ENCODE measurements at regions not wholly inside any gene's neighbourhood (a gene's known extent, or its start where the extent isn't known, plus 50 kb on each side); places are given as distances from the start of the nearest gene placed in this dataset.

- Histone ChIP-seq H3K27ac (ENCODE audit: low read length) (no peak overlapping the region), H3K4me1 (ENCODE audit: control insufficient read depth in 1 of 2, extremely low read depth in 1 of 2, insufficient read depth in 2 of 2, low read length in 2 of 2) (no peaks in the 10 kb centered on the region), H3K36me3 (ENCODE audit: control insufficient read depth in 2 of 2, extremely low read depth in 1 of 2, insufficient read depth in 1 of 2, low read length in 1 of 2) (no peaks in the 10 kb centered on the region), H3K27me3 (replicated peaks in 1 of 2; ENCODE audit: control insufficient read depth in 2 of 2, extremely low read depth in 1 of 2, insufficient read depth in 2 of 2, low read length in 1 of 2) (no peaks in the 10 kb centered on the region), H3K9me3 (no peaks in the 10 kb centered on the region), H3K4me3 (ENCODE audit: control insufficient read depth in 1 of 2, extremely low read depth in 1 of 2, low read length in 1 of 2) (no peak overlapping the region)
- Mint-ChIP-seq H3K4me3 (no peak overlapping the region), H3K4me1 (no peaks in the 10 kb centered on the region), H3K27me3 (no peaks in the 10 kb centered on the region), H3K36me3 (no peaks in the 10 kb centered on the region), H3K27ac (no peak overlapping the region), H3K9me3 (peaks cover 4 to 7% (median 6%) of the 10 kb centered on the region in 3 donors)
- no peak for DNase-seq
- ChIA-PET POLR2A (no interaction called here), CTCF (no interaction called here)
- no CpG with 5 or more reads among the region's 1 CpG for WGBS (ENCODE audit: insufficient coverage)
- no peak for ATAC-seq (replicated peaks in 1 of 4)
These were observed 1181.2 kb downstream of the ARAP2 start for GRCh38 chr4:35063031-35063570.

DNA sequence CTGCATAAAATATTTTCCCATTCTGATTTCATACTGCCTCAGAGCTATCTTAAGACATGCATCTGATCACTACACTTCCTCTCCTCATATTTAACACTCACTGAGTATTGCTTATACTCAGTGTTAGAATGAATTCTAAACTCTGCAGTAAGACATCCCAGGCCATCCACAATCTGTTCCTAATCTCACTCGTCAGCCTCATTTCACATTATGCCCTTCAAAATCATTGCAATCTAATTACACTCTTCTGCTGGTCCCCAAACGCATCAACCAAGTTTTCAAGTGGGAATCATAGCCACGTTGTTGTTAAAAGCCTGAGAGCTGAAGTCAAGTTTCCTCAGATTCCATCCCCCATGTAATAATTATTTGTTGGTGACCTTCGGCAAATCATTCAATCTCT, 1177.9 kb downstream of the ARAP2 start:
- POLR2A ChIA-PET = no interaction called here
- H3K4me1 ChIP-seq (ENCODE audit: control insufficient read depth in 1 of 2, extremely low read depth in 1 of 2, insufficient read depth in 2 of 2, low read length in 2 of 2) = no peaks in the 10 kb centered on the region
- H3K4me1 Mint-ChIP-seq = no peaks in the 10 kb centered on the region
- DNase-seq (no peak), ATAC-seq (replicated peaks in 1 of 4) (no peak)
- H3K27me3 Mint-ChIP-seq = no peaks in the 10 kb centered on the region
- H3K9me3 Mint-ChIP-seq = peaks cover 0 to 7% (median 4%) of the 10 kb centered on the region in 3 donors
- H3K4me3 Mint-ChIP-seq = no peak overlapping the region
- no peak overlapping the region for H3K27ac ChIP-seq (ENCODE audit: low read length)
- H3K4me3 ChIP-seq (ENCODE audit: control insufficient read depth in 1 of 2, extremely low read depth in 1 of 2, low read length in 1 of 2) = no peak overlapping the region
- no peaks in the 10 kb centered on the region for H3K36me3 Mint-ChIP-seq
- WGBS (ENCODE audit: insufficient coverage) = 83% methylated on average over 1 of the region's 4 CpGs
- H3K27me3 ChIP-seq (replicated peaks in 1 of 2; ENCODE audit: control insufficient read depth in 2 of 2, extremely low read depth in 1 of 2, insufficient read depth in 2 of 2, low read length in 1 of 2) = no peaks in the 10 kb centered on the region
- CTCF ChIA-PET = interaction anchor here in 1 of 2 donors (0.7 kb wide), 1 partner anchor 49 kb away, joined by 6 read pairs; no protein-coding TSS in a partner anchor
- no peak overlapping the region for H3K27ac Mint-ChIP-seq
- H3K36me3 ChIP-seq (ENCODE audit: control insufficient read depth in 2 of 2, extremely low read depth in 1 of 2, insufficient read depth in 1 of 2, low read length in 1 of 2) = no peaks in the 10 kb centered on the region
- no peaks in the 10 kb centered on the region for H3K9me3 ChIP-seq

DNA sequence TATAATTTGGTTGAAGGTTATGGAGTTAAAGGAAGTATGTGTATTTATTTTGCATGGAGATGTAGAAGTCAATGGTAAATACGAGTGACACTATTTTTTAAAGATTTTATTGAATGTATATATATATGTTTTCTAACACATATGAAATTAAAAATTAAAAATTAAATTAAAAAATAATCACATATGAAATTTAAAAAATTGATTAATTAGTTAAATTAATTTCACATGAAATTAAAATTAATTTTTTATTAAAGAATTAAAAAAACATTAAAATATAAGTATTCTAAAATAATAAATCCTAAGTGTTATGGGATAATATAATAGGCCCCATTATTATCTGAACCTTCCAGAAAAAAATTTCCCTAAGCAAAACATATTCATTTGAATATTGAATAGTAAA, 1163.5 kb downstream of the ARAP2 start:
- ATAC-seq (replicated peaks in 1 of 4) (no peak), DNase-seq (no peak)
- Mint-ChIP-seq H3K9me3 (peaks cover 0 to 11% (median 0%) of the 10 kb centered on the region in 3 donors), H3K27me3 (no peaks in the 10 kb centered on the region), H3K4me3 (no peak overlapping the region), H3K4me1 (no peaks in the 10 kb centered on the region), H3K27ac (no peak overlapping the region), H3K36me3 (no peaks in the 10 kb centered on the region)
- Histone ChIP-seq H3K4me3 (ENCODE audit: control insufficient read depth in 1 of 2, extremely low read depth in 1 of 2, low read length in 1 of 2) (no peak overlapping the region), H3K27me3 (replicated peaks in 1 of 2; ENCODE audit: control insufficient read depth in 2 of 2, extremely low read depth in 1 of 2, insufficient read depth in 2 of 2, low read length in 1 of 2) (no peaks in the 10 kb centered on the region), H3K9me3 (no peaks in the 10 kb centered on the region), H3K4me1 (ENCODE audit: control insufficient read depth in 1 of 2, extremely low read depth in 1 of 2, insufficient read depth in 2 of 2, low read length in 2 of 2) (no peaks in the 10 kb centered on the region), H3K27ac (ENCODE audit: low read length) (no peak overlapping the region), H3K36me3 (ENCODE audit: control insufficient read depth in 2 of 2, extremely low read depth in 1 of 2, insufficient read depth in 1 of 2, low read length in 1 of 2) (no peaks in the 10 kb centered on the region)
- ChIA-PET POLR2A (no interaction called here), CTCF (no interaction called here)
- no CpG with 5 or more reads among the region's 1 CpG for WGBS (ENCODE audit: insufficient coverage)

DNA sequence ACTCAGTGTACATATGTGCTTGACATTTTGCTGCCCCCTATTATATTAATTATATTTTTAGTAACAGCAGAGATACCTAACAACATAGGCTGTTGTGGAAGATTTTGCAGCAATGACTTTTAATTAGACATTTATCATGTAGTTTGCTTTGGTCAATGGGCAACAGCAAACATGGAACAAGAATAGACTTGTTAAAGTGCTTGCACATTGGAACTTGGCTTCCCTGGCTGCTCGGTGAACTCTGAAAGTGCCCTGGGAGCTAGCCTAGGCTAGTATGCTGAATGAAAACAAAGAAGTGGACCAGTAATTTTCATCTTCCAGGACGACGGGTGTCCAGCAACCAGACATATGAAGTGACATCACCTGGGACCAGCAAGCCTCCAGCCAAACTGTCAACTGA, 1157.1 kb downstream of the ARAP2 start:
- no peaks in the 10 kb centered on the region for H3K36me3 ChIP-seq (ENCODE audit: control insufficient read depth in 2 of 2, extremely low read depth in 1 of 2, insufficient read depth in 1 of 2, low read length in 1 of 2)
- no peak for DNase-seq
- H3K9me3 Mint-ChIP-seq = peaks cover 0 to 3% (median 3%) of the 10 kb centered on the region in 3 donors
- no peak overlapping the region for H3K4me3 Mint-ChIP-seq
- no peaks in the 10 kb centered on the region for H3K27me3 ChIP-seq (replicated peaks in 1 of 2; ENCODE audit: control insufficient read depth in 2 of 2, extremely low read depth in 1 of 2, insufficient read depth in 2 of 2, low read length in 1 of 2)
- POLR2A ChIA-PET = no interaction called here
- no peaks in the 10 kb centered on the region for H3K27me3 Mint-ChIP-seq
- H3K4me1 ChIP-seq (ENCODE audit: control insufficient read depth in 1 of 2, extremely low read depth in 1 of 2, insufficient read depth in 2 of 2, low read length in 2 of 2) = no peaks in the 10 kb centered on the region
- H3K27ac Mint-ChIP-seq = no peak overlapping the region
- no peaks in the 10 kb centered on the region for H3K36me3 Mint-ChIP-seq
- no peaks in the 10 kb centered on the region for H3K9me3 ChIP-seq
- no peaks in the 10 kb centered on the region for H3K4me1 Mint-ChIP-seq
- no peak overlapping the region for H3K4me3 ChIP-seq (ENCODE audit: control insufficient read depth in 1 of 2, extremely low read depth in 1 of 2, low read length in 1 of 2)
- CTCF ChIA-PET = no interaction called here
- ATAC-seq (replicated peaks in 1 of 4) = no peak
- 90% methylated on average over 3 of the region's 3 CpGs for WGBS (ENCODE audit: insufficient coverage)
- H3K27ac ChIP-seq (ENCODE audit: low read length) = no peak overlapping the region

DNA sequence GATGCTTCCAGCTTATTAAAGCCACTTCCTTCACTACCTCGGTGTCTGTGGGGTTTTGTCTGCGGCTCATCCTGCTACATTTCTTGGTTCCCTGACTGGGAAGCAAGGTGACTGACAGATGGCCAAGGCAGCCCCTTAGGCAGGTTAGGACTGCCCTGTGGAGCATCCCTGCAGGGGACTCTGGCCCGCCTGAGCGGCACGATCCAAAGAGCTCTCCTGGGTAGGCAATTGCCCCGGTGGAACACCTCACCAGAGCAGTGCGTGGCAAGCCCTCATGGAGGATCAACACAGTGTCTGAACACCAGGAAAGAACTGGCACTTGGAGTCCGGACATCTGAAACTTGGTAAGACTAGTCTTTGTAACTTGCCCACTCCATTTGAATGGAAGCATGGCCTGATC, 1143.4 kb downstream of the ARAP2 start:
- Mint-ChIP-seq H3K4me3 (no peak overlapping the region), H3K4me1 (no peaks in the 10 kb centered on the region), H3K27ac (no peak overlapping the region), H3K36me3 (no peaks in the 10 kb centered on the region), H3K27me3 (no peaks in the 10 kb centered on the region), H3K9me3 (peaks cover 7 to 12% (median 10%) of the 10 kb centered on the region in 3 donors)
- WGBS (ENCODE audit: insufficient coverage) = 92% methylated on average over 7 of the region's 8 CpGs
- POLR2A ChIA-PET = no interaction called here
- Histone ChIP-seq H3K9me3 (no peaks in the 10 kb centered on the region), H3K27ac (ENCODE audit: low read length) (no peak overlapping the region), H3K4me3 (ENCODE audit: control insufficient read depth in 1 of 2, extremely low read depth in 1 of 2, low read length in 1 of 2) (no peak overlapping the region), H3K4me1 (ENCODE audit: control insufficient read depth in 1 of 2, extremely low read depth in 1 of 2, insufficient read depth in 2 of 2, low read length in 2 of 2) (no peaks in the 10 kb centered on the region), H3K36me3 (ENCODE audit: control insufficient read depth in 2 of 2, extremely low read depth in 1 of 2, insufficient read depth in 1 of 2, low read length in 1 of 2) (no peaks in the 10 kb centered on the region), H3K27me3 (replicated peaks in 1 of 2; ENCODE audit: control insufficient read depth in 2 of 2, extremely low read depth in 1 of 2, insufficient read depth in 2 of 2, low read length in 1 of 2) (no peaks in the 10 kb centered on the region)
- CTCF ChIA-PET = no interaction called here
- ATAC-seq (replicated peaks in 1 of 4) (no peak), DNase-seq (no peak)

- Mint-ChIP-seq H3K27ac (no peak overlapping the region), H3K4me1 (no peaks in the 10 kb centered on the region), H3K27me3 (no peaks in the 10 kb centered on the region), H3K4me3 (no peak overlapping the region), H3K36me3 (no peaks in the 10 kb centered on the region), H3K9me3 (peaks cover 6 to 10% (median 7%) of the 10 kb centered on the region in 3 donors)
- H3K9me3 ChIP-seq = no peaks in the 10 kb centered on the region
- no peaks in the 10 kb centered on the region for H3K36me3 ChIP-seq (ENCODE audit: control insufficient read depth in 2 of 2, extremely low read depth in 1 of 2, insufficient read depth in 1 of 2, low read length in 1 of 2)
- no peak overlapping the region for H3K4me3 ChIP-seq (ENCODE audit: control insufficient read depth in 1 of 2, extremely low read depth in 1 of 2, low read length in 1 of 2)
- 77% methylated on average over 4 of the region's 8 CpGs for WGBS (ENCODE audit: insufficient coverage)
- H3K27ac ChIP-seq (ENCODE audit: low read length) = no peak overlapping the region
- no peak for ATAC-seq (replicated peaks in 1 of 4)
- no peak for DNase-seq
- H3K27me3 ChIP-seq (replicated peaks in 1 of 2; ENCODE audit: control insufficient read depth in 2 of 2, extremely low read depth in 1 of 2, insufficient read depth in 2 of 2, low read length in 1 of 2) = no peaks in the 10 kb centered on the region
- ChIA-PET POLR2A (no interaction called here), CTCF (no interaction called here)
- no peaks in the 10 kb centered on the region for H3K4me1 ChIP-seq (ENCODE audit: control insufficient read depth in 1 of 2, extremely low read depth in 1 of 2, insufficient read depth in 2 of 2, low read length in 2 of 2)
These were observed 1142.2 kb downstream of the ARAP2 start for GRCh38 chr4:35102066-35102465.

DNA sequence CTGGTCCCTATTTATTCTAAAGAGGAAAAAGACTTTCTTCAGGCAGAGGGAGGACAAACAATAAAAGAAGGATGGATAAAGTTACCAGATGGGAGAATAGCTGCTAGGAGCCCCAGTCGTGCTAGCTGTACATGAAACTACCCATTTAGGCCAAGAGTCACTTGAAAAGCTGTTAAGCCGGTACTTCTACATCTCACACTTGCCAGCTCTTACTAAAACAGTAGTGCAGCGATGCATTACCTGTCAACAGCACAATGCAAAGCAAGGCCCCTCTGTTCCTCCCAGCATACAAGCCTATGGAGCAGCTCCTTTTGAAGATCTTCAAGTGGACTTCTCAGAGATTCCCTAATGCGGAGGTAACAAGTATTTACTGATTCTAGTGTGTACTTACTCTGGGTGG, 1138.8 kb downstream of the ARAP2 start:
- Histone ChIP-seq H3K27me3 (replicated peaks in 1 of 2; ENCODE audit: control insufficient read depth in 2 of 2, extremely low read depth in 1 of 2, insufficient read depth in 2 of 2, low read length in 1 of 2) (no peaks in the 10 kb centered on the region), H3K4me1 (ENCODE audit: control insufficient read depth in 1 of 2, extremely low read depth in 1 of 2, insufficient read depth in 2 of 2, low read length in 2 of 2) (no peaks in the 10 kb centered on the region), H3K27ac (ENCODE audit: low read length) (no peak overlapping the region), H3K9me3 (peaks cover 2% of the 10 kb centered on the region), H3K4me3 (ENCODE audit: control insufficient read depth in 1 of 2, extremely low read depth in 1 of 2, low read length in 1 of 2) (no peak overlapping the region), H3K36me3 (ENCODE audit: control insufficient read depth in 2 of 2, extremely low read depth in 1 of 2, insufficient read depth in 1 of 2, low read length in 1 of 2) (no peaks in the 10 kb centered on the region)
- ATAC-seq (replicated peaks in 1 of 4) = no peak
- Mint-ChIP-seq H3K36me3 (no peaks in the 10 kb centered on the region), H3K4me3 (no peak overlapping the region), H3K4me1 (no peaks in the 10 kb centered on the region), H3K27ac (no peak overlapping the region), H3K27me3 (no peaks in the 10 kb centered on the region), H3K9me3 (peaks cover 6 to 11% (median 6%) of the 10 kb centered on the region in 3 donors)
- WGBS (ENCODE audit: insufficient coverage) = 65% methylated on average over 3 of the region's 4 CpGs
- POLR2A ChIA-PET = no interaction called here
- DNase-seq = no peak
- CTCF ChIA-PET = no interaction called here
